ENCODE measurements at regions not wholly inside any gene's neighbourhood (a gene's known extent, or its start where the extent isn't known, plus 50 kb on each side); places are given as distances from the start of the nearest gene placed in this dataset.
"Not testable (repeated sequence)": the region's sequence is repeated elsewhere in the genome, so short reads cannot be mapped to it uniquely, and the experiment has no call there.

GRCh38 chr5:54884195-54884536 is 101.2 kb downstream of the ESM1 start:
- no peak for DNase-seq (ENCODE audit: low spot score)

- no peak for DNase-seq (ENCODE audit: low spot score)
These were observed 101.8 kb downstream of the ESM1 start for GRCh38 chr5:54883374-54884194.

GRCh38 chr5:54882841-54883240 is 102.6 kb downstream of the ESM1 start:
- no peak for DNase-seq (ENCODE audit: low spot score)

GRCh38 chr5:54882101-54882500 is 103.3 kb downstream of the ESM1 start:
- DNase-seq (ENCODE audit: low spot score), result no peak

GRCh38 chr5:54881286-54882005 is 103.9 kb downstream of the ESM1 start:
- DNase-seq (ENCODE audit: low spot score), result no peak

- DNase-seq (ENCODE audit: low spot score), result no peak
These were observed 108.4 kb downstream of the ESM1 start for GRCh38 chr5:54876976-54877375.

- no peak for DNase-seq (ENCODE audit: low spot score)
These were observed 108.8 kb downstream of the ESM1 start for GRCh38 chr5:54876556-54876955.

GRCh38 chr5:54874337-54875021 is 110.9 kb downstream of the ESM1 start:
- no peak for DNase-seq (ENCODE audit: low spot score)

GRCh38 chr5:54873691-54874090 is 111.7 kb downstream of the ESM1 start:
- no peak for DNase-seq (ENCODE audit: low spot score)

GRCh38 chr5:54872810-54873209 is 112.6 kb downstream of the ESM1 start:
- no peak for DNase-seq (ENCODE audit: low spot score)

- DNase-seq (ENCODE audit: low spot score), result no peak
These were observed 115.1 kb downstream of the ESM1 start for GRCh38 chr5:54870271-54870670.

- DNase-seq (ENCODE audit: low spot score), result no peak
These were observed 115.7 kb downstream of the ESM1 start for GRCh38 chr5:54869691-54870090.

- DNase-seq (ENCODE audit: low spot score), result no peak
These were observed 116.6 kb downstream of the ESM1 start for GRCh38 chr5:54868511-54869483.

- DNase-seq (ENCODE audit: low spot score), result peak; percentile 52
These were observed 118.0 kb downstream of the ESM1 start for GRCh38 chr5:54867310-54867944.

GRCh38 chr5:54864911-54865515 is 120.4 kb downstream of the ESM1 start:
- not testable (repeated sequence) for DNase-seq (ENCODE audit: low spot score)

- DNase-seq (ENCODE audit: low spot score), result no peak
These were observed 123.4 kb downstream of the ESM1 start for GRCh38 chr5:54862036-54862435.

GRCh38 chr5:54861212-54861894 is 124.0 kb downstream of the ESM1 start:
- no peak for DNase-seq (ENCODE audit: low spot score)

GRCh38 chr5:54860321-54860720 is 125.1 kb downstream of the ESM1 start:
- no peak for DNase-seq (ENCODE audit: low spot score)

- no peak for DNase-seq (ENCODE audit: low spot score)
These were observed 126.1 kb downstream of the ESM1 start for GRCh38 chr5:54859316-54859715.

- DNase-seq (ENCODE audit: low spot score), result no peak
These were observed 130.4 kb downstream of the ESM1 start for GRCh38 chr5:54854883-54855581.
